ENCODE measurements at regions not wholly inside any gene's neighbourhood (a gene's known extent, or its start where the extent isn't known, plus 50 kb on each side); places are given as distances from the start of the nearest gene placed in this dataset.

- no CpG with 5 or more reads among the region's 5 CpGs for WGBS (ENCODE audit: extremely low coverage, insufficient coverage, insufficient read length)
- no peak overlapping the region for H3K18ac ChIP-seq (ENCODE audit: low read length)
- H2AFZ ChIP-seq (ENCODE audit: insufficient read depth, low read length, poor library complexity): no peak overlapping the region
- H4K12ac ChIP-seq (ENCODE audit: low read depth, low read length): no peak overlapping the region
- no peak for DNase-seq
- no peaks in the 10 kb centered on the region for H3K27me3 ChIP-seq (ENCODE audit: insufficient read depth, low read length)
- H3K14ac ChIP-seq (ENCODE audit: low read length): no peak overlapping the region
- H3K4me2 ChIP-seq (ENCODE audit: low read length): no peak overlapping the region
- no peak overlapping the region for H3K23ac ChIP-seq (ENCODE audit: low read length)
- H4K91ac ChIP-seq (ENCODE audit: low read depth, low read length): no peak overlapping the region
- H3K79me1 ChIP-seq (ENCODE audit: low read length): no peaks in the 10 kb centered on the region
- H2BK120ac ChIP-seq (ENCODE audit: insufficient read depth, low read length, poor library complexity): no peak overlapping the region
- H2BK5ac ChIP-seq (ENCODE audit: low read depth, low read length, poor library complexity): no peak overlapping the region
- H3K9ac ChIP-seq (ENCODE audit: low read length): no peak overlapping the region
- H3K36me3 ChIP-seq (ENCODE audit: control insufficient read depth in 1 of 2, insufficient read depth in 2 of 2, low read length in 2 of 2): no peaks in the 10 kb centered on the region
- no peaks in the 10 kb centered on the region for H3K79me2 ChIP-seq (ENCODE audit: control insufficient read depth, insufficient read depth, low read length, poor library complexity)
- no peak overlapping the region for H3K4ac ChIP-seq (ENCODE audit: low read depth, low read length)
- H3K9me3 ChIP-seq (ENCODE audit: insufficient read depth, low read depth, low read length): no peaks in the 10 kb centered on the region
- H3K4me1 ChIP-seq (ENCODE audit: control insufficient read depth in 1 of 2, insufficient read depth in 2 of 2, low read length in 2 of 2): no peaks in the 10 kb centered on the region
- no peak overlapping the region for H2AK5ac ChIP-seq (ENCODE audit: low read length)
- H2BK12ac ChIP-seq (ENCODE audit: low read length): no peak overlapping the region
- no peak overlapping the region for H3K4me3 ChIP-seq (ENCODE audit: low read depth, low read length)
- H4K8ac ChIP-seq (ENCODE audit: low read depth, low read length): no peak overlapping the region
- H3K27ac ChIP-seq (ENCODE audit: low read depth, low read length): no peak overlapping the region
Measured at GRCh38 chr13:88602786-88603777, 931.9 kb downstream of the SLITRK5 start.

- H3K4ac ChIP-seq (ENCODE audit: low read depth, low read length): no peak overlapping the region
- H3K14ac ChIP-seq (ENCODE audit: low read length): no peak overlapping the region
- H3K4me1 ChIP-seq (ENCODE audit: control insufficient read depth in 1 of 2, insufficient read depth in 2 of 2, low read length in 2 of 2): no peaks in the 10 kb centered on the region
- H4K12ac ChIP-seq (ENCODE audit: low read depth, low read length): no peak overlapping the region
- no peak overlapping the region for H3K27ac ChIP-seq (ENCODE audit: low read depth, low read length)
- no peak overlapping the region for H2BK12ac ChIP-seq (ENCODE audit: low read length)
- H3K9me3 ChIP-seq (ENCODE audit: insufficient read depth, low read depth, low read length): no peaks in the 10 kb centered on the region
- no peak overlapping the region for H4K91ac ChIP-seq (ENCODE audit: low read depth, low read length)
- H3K27me3 ChIP-seq (ENCODE audit: insufficient read depth, low read length): no peaks in the 10 kb centered on the region
- no peak overlapping the region for H2AFZ ChIP-seq (ENCODE audit: insufficient read depth, low read length, poor library complexity)
- no peak overlapping the region for H3K23ac ChIP-seq (ENCODE audit: low read length)
- H3K4me2 ChIP-seq (ENCODE audit: low read length): no peak overlapping the region
- H2BK120ac ChIP-seq (ENCODE audit: insufficient read depth, low read length, poor library complexity): no peak overlapping the region
- no peak overlapping the region for H3K18ac ChIP-seq (ENCODE audit: low read length)
- H3K79me1 ChIP-seq (ENCODE audit: low read length): no peaks in the 10 kb centered on the region
- no peak overlapping the region for H3K4me3 ChIP-seq (ENCODE audit: low read depth, low read length)
- no peak overlapping the region for H4K8ac ChIP-seq (ENCODE audit: low read depth, low read length)
- no peaks in the 10 kb centered on the region for H3K36me3 ChIP-seq (ENCODE audit: control insufficient read depth in 1 of 2, insufficient read depth in 2 of 2, low read length in 2 of 2)
- no peak overlapping the region for H3K9ac ChIP-seq (ENCODE audit: low read length)
- no peak overlapping the region for H2AK5ac ChIP-seq (ENCODE audit: low read length)
- WGBS (ENCODE audit: extremely low coverage, insufficient coverage, insufficient read length): no CpG with 5 or more reads among the region's 3 CpGs
- no peaks in the 10 kb centered on the region for H3K79me2 ChIP-seq (ENCODE audit: control insufficient read depth, insufficient read depth, low read length, poor library complexity)
- H2BK5ac ChIP-seq (ENCODE audit: low read depth, low read length, poor library complexity): no peak overlapping the region
- no peak for DNase-seq
Measured at GRCh38 chr13:88617176-88617575, 946.0 kb downstream of the SLITRK5 start.

- H3K4me1 ChIP-seq (ENCODE audit: control insufficient read depth in 1 of 2, insufficient read depth in 2 of 2, low read length in 2 of 2): no peaks in the 10 kb centered on the region
Measured at GRCh38 chr13:88622362-88622973, 951.3 kb downstream of the SLITRK5 start.

GRCh38 chr13:88623150-88623549 is 952.0 kb downstream of the SLITRK5 start:
- DNase-seq: no peak
- Histone ChIP-seq H3K36me3 (ENCODE audit: control insufficient read depth in 1 of 2, insufficient read depth in 2 of 2, low read length in 2 of 2) (no peaks in the 10 kb centered on the region), H4K8ac (ENCODE audit: low read depth, low read length) (no peak overlapping the region), H3K9me3 (ENCODE audit: insufficient read depth, low read depth, low read length) (no peaks in the 10 kb centered on the region), H3K27me3 (ENCODE audit: insufficient read depth, low read length) (no peaks in the 10 kb centered on the region), H3K14ac (ENCODE audit: low read length) (no peak overlapping the region), H3K4me2 (ENCODE audit: low read length) (no peak overlapping the region), H3K23ac (ENCODE audit: low read length) (no peak overlapping the region), H2BK5ac (ENCODE audit: low read depth, low read length, poor library complexity) (no peak overlapping the region), H3K27ac (ENCODE audit: low read depth, low read length) (no peak overlapping the region), H3K4ac (ENCODE audit: low read depth, low read length) (no peak overlapping the region), H3K18ac (ENCODE audit: low read length) (no peak overlapping the region), H2BK12ac (ENCODE audit: low read length) (no peak overlapping the region), H2BK120ac (ENCODE audit: insufficient read depth, low read length, poor library complexity) (no peak overlapping the region), H3K4me1 (ENCODE audit: control insufficient read depth in 1 of 2, insufficient read depth in 2 of 2, low read length in 2 of 2) (no peaks in the 10 kb centered on the region), H3K4me3 (ENCODE audit: low read depth, low read length) (no peak overlapping the region), H2AK5ac (ENCODE audit: low read length) (no peak overlapping the region), H2AFZ (ENCODE audit: insufficient read depth, low read length, poor library complexity) (no peak overlapping the region), H3K79me2 (ENCODE audit: control insufficient read depth, insufficient read depth, low read length, poor library complexity) (no peaks in the 10 kb centered on the region), H4K12ac (ENCODE audit: low read depth, low read length) (no peak overlapping the region), H4K91ac (ENCODE audit: low read depth, low read length) (no peak overlapping the region), H3K9ac (ENCODE audit: low read length) (no peak overlapping the region), H3K79me1 (ENCODE audit: low read length) (no peaks in the 10 kb centered on the region)
- no CpG with 5 or more reads among the region's 2 CpGs for WGBS (ENCODE audit: extremely low coverage, insufficient coverage, insufficient read length)

More at GRCh38 chr13:88622362-88622973, 951.3 kb downstream of the SLITRK5 start:
- DNase-seq: peak in 1 of 2 donors; percentile 38
- Histone ChIP-seq H3K9me3 (ENCODE audit: insufficient read depth, low read depth, low read length) (no peaks in the 10 kb centered on the region), H2AFZ (ENCODE audit: insufficient read depth, low read length, poor library complexity) (no peak overlapping the region), H3K79me1 (ENCODE audit: low read length) (no peaks in the 10 kb centered on the region), H3K14ac (ENCODE audit: low read length) (no peak overlapping the region), H2BK120ac (ENCODE audit: insufficient read depth, low read length, poor library complexity) (no peak overlapping the region), H2AK5ac (ENCODE audit: low read length) (no peak overlapping the region), H4K8ac (ENCODE audit: low read depth, low read length) (no peak overlapping the region), H4K91ac (ENCODE audit: low read depth, low read length) (no peak overlapping the region), H3K9ac (ENCODE audit: low read length) (no peak overlapping the region), H3K36me3 (ENCODE audit: control insufficient read depth in 1 of 2, insufficient read depth in 2 of 2, low read length in 2 of 2) (no peaks in the 10 kb centered on the region), H2BK5ac (ENCODE audit: low read depth, low read length, poor library complexity) (no peak overlapping the region), H3K23ac (ENCODE audit: low read length) (no peak overlapping the region), H3K79me2 (ENCODE audit: control insufficient read depth, insufficient read depth, low read length, poor library complexity) (no peaks in the 10 kb centered on the region), H3K4me2 (ENCODE audit: low read length) (no peak overlapping the region), H3K27ac (ENCODE audit: low read depth, low read length) (no peak overlapping the region), H3K18ac (ENCODE audit: low read length) (no peak overlapping the region), H4K12ac (ENCODE audit: low read depth, low read length) (no peak overlapping the region), H2BK12ac (ENCODE audit: low read length) (no peak overlapping the region), H3K27me3 (ENCODE audit: insufficient read depth, low read length) (no peaks in the 10 kb centered on the region), H3K4me3 (ENCODE audit: low read depth, low read length) (no peak overlapping the region), H3K4ac (ENCODE audit: low read depth, low read length) (no peak overlapping the region)
- no CpG with 5 or more reads among the region's 2 CpGs for WGBS (ENCODE audit: extremely low coverage, insufficient coverage, insufficient read length)

All from trophoblast cell (in vitro differentiated cells and primary cell).